SK-N-SH (cell line): ENCODE measurements at regions not wholly inside any gene's neighbourhood (a gene's known extent, or its start where the extent isn't known, plus 50 kb on each side); places are given as distances from the start of the nearest gene placed in this dataset.

ENCODE experiments used
- CTCF ChIA-PET: fragments of 300-600, 350-600 bp; formaldehyde crosslinking; extraction: SDS; loops from one replicate; lab custom pipeline; 2021; lab: Yijun Ruan, JAX
- POLR2A ChIA-PET: fragments of 350-600 bp; sonication (Branson Sonifier 250); formaldehyde crosslinking; extraction: SDS; loops from one replicate; lab custom pipeline; 2020; ENCODE audit warnings: antibody characterized with exemption, inconsistent platforms; lab: Yijun Ruan, JAX
- DNase-seq: peaks from one replicate; pipeline ENCODE4 v3.0.0; 2012
- H2AFZ ChIP-seq: fragments of 200-600 bp; sonication (generic); 2 replicates; pipeline ENCODE4 v1.8.1; 2016; ENCODE audit warnings: antibody characterized with exemption, mild to moderate bottlenecking, low read depth
- H3F3A ChIP-seq: fragments of 200-600 bp; sonication (generic); replicated peaks from 2 replicates; pipeline ENCODE3; 2016; ENCODE audit warnings: antibody characterized with exemption, mild to moderate bottlenecking; ENCODE audit not compliant: insufficient read depth
- H3K27ac ChIP-seq, 2 experiments: fragments of 200-500 bp in 1 of 2; fragments of 200-600 bp in 1 of 2; sonication (Bioruptor generic) in 1 of 2; sonication (generic), shearing (Covaris generic) in 1 of 2; 2 replicates each; pipeline versions ENCODE4 v1.5.1 to v1.6.1; 2014 to 2016; ENCODE audit warnings: low read depth in 2 of 2, inconsistent platforms in 1 of 2, low read length in 1 of 2, mild to moderate bottlenecking in 1 of 2, mixed read lengths in 1 of 2
- H3K27me3 ChIP-seq: fragments of 200-600 bp; sonication (generic), shearing (Covaris generic); 2 replicates; pipeline ENCODE4 v1.6.1; 2016; ENCODE audit warnings: mixed run types; ENCODE audit not compliant: insufficient read depth
- H3K36me3 ChIP-seq, 2 experiments: fragments of 200-500 bp in 1 of 2; fragments of 200-600 bp in 1 of 2; sonication (Bioruptor generic) in 1 of 2; sonication (generic) in 1 of 2; replicated peaks in 1 of 2; 2 replicates each; pipeline versions ENCODE3 to v1.5.1; 2014 to 2016; ENCODE audit warnings: low read length in 1 of 2, mild to moderate bottlenecking in 1 of 2; ENCODE audit not compliant: insufficient read depth in 2 of 2, control insufficient read depth in 1 of 2
- H3K4me1 ChIP-seq, 2 experiments: fragments of 200-500 bp in 1 of 2; fragments of 200-600 bp in 1 of 2; sonication (Bioruptor generic) in 1 of 2; sonication (generic), shearing (Covaris generic) in 1 of 2; 2 replicates each; pipeline versions ENCODE4 v1.5.1 to v1.6.1; 2014 to 2016; ENCODE audit warnings: low read depth in 1 of 2, low read length in 1 of 2, mixed run types in 1 of 2; ENCODE audit not compliant: insufficient read depth in 2 of 2, control insufficient read depth in 1 of 2
- H3K4me2 ChIP-seq: fragments of 200-600 bp; sonication (generic), shearing (Covaris generic); 2 replicates; pipeline ENCODE4 v1.6.1; 2017; ENCODE audit warnings: mixed run types
- H3K4me3 ChIP-seq, 2 experiments: fragments of 200-500 bp in 1 of 2; fragments of 200-600 bp in 1 of 2; sonication (Bioruptor generic) in 1 of 2; sonication (generic), shearing (Covaris generic) in 1 of 2; 2 replicates each; pipeline versions ENCODE4 v1.5.1 to v1.8.1; 2014 to 2016; ENCODE audit warnings: low read depth in 2 of 2, inconsistent platforms in 1 of 2, low read length in 1 of 2, mild to moderate bottlenecking in 1 of 2, mixed read lengths in 1 of 2, moderate library complexity in 1 of 2
- H3K79me2 ChIP-seq: fragments of 200-600 bp; sonication (generic); 2 replicates; pipeline ENCODE4 v1.8.1; 2017; ENCODE audit warnings: mild to moderate bottlenecking; ENCODE audit not compliant: insufficient read depth
- H3K9ac ChIP-seq: fragments of 200-600 bp; sonication (generic); 2 replicates; pipeline ENCODE4 v1.6.1; 2017; ENCODE audit warnings: mixed run types
- H3K9me2 ChIP-seq: fragments of 200-600 bp; sonication (generic); 2 replicates; pipeline ENCODE4 v1.6.1; 2017; ENCODE audit warnings: mixed run types
- H3K9me3 ChIP-seq: fragments of 200-600 bp; sonication (generic); 2 replicates; pipeline ENCODE4 v1.6.1; 2017; ENCODE audit warnings: mixed run types, mild to moderate bottlenecking, moderate library complexity
- H4K20me1 ChIP-seq: fragments of 200-600 bp; sonication (generic); 2 replicates; pipeline ENCODE4 v1.6.1; 2017; ENCODE audit warnings: mild to moderate bottlenecking, mixed run types; ENCODE audit not compliant: insufficient read depth
- ELF1 ChIP-seq: IDR thresholded peaks from 2 replicates; pipeline ENCODE4 v1.4.0; 2012
- EZH2phosphoT487 ChIP-seq: fragments of 200-600 bp; sonication (generic); IDR thresholded peaks from 2 replicates; pipeline ENCODE4 v1.6.1; 2017; ENCODE audit warnings: low read depth, mixed run types, mild to moderate bottlenecking, antibody characterized with exemption, moderate library complexity, borderline replicate concordance
- FOSL2 ChIP-seq: IDR thresholded peaks from 2 replicates; pipeline ENCODE4 v1.4.0; 2012; ENCODE audit warnings: low read depth, mild to moderate bottlenecking, moderate library complexity, borderline replicate concordance
- FOXJ3 ChIP-seq: sonication (generic); formaldehyde crosslinking; IDR thresholded peaks from 2 replicates; pipeline ENCODE4 v1.5.1; 2020; ENCODE audit warnings: mild to moderate bottlenecking, missing genetic modification reagents
- GABPA ChIP-seq: IDR thresholded peaks from 2 replicates; pipeline ENCODE4 v1.4.0; 2012; ENCODE audit warnings: low read depth, mild to moderate bottlenecking
- NFIC ChIP-seq: IDR thresholded peaks from 2 replicates; pipeline ENCODE4 v1.4.0; 2012; ENCODE audit warnings: borderline replicate concordance
- NRF1 ChIP-seq: IDR thresholded peaks from 2 replicates; pipeline ENCODE4 v1.6.1; 2012; ENCODE audit warnings: low read depth, mild to moderate bottlenecking, low read length
- POLR2AphosphoS5 ChIP-seq: IDR thresholded peaks from 2 replicates; pipeline ENCODE4 v1.6.1; 2012; ENCODE audit warnings: low read depth, low read length
- RAD21 ChIP-seq: IDR thresholded peaks from 2 replicates; pipeline ENCODE4 v1.6.1; 2012; ENCODE audit warnings: mild to moderate bottlenecking, low read length
- RCOR1 ChIP-seq: fragments of 150-350 bp; IDR thresholded peaks from 2 replicates; pipeline ENCODE4 v1.6.1; 2017; ENCODE audit warnings: antibody characterized with exemption, low read length
- RFX5 ChIP-seq: IDR thresholded peaks from 2 replicates; pipeline ENCODE4 v1.6.1; 2012; ENCODE audit warnings: mild to moderate bottlenecking, improper control_type of control experiment, low read length
- SIN3A ChIP-seq: IDR thresholded peaks from 2 replicates; pipeline ENCODE4 v1.6.1; 2012; ENCODE audit warnings: low read depth, mild to moderate bottlenecking, low read length, moderate library complexity, borderline replicate concordance
- TCF12 ChIP-seq: IDR thresholded peaks from 2 replicates; pipeline ENCODE4 v1.4.0; 2012
- YY1 ChIP-seq: IDR thresholded peaks from 2 replicates; pipeline ENCODE4 v1.4.0; 2012; ENCODE audit warnings: low read depth, mild to moderate bottlenecking
- WGBS: methylation state at CpG from one replicate; pipeline ENCODE4 v1.1.6; 2017; ENCODE audit warnings: low lambda C conversion rate; 5-methylcytosine and 5-hydroxymethylcytosine counted together
- TF ChIP-seq, protein P1 (sequence below): IDR thresholded peaks from 2 replicates; pipeline ENCODE4 v1.6.1; 2012; ENCODE audit warnings: mild to moderate bottlenecking, low read depth, low read length, moderate library complexity
- TF ChIP-seq, protein P2 (sequence below): fragments of 150-350 bp; IDR thresholded peaks from 2 replicates; pipeline ENCODE4 v1.6.1; 2016; ENCODE audit warnings: mild to moderate bottlenecking, low read depth, low read length
- TF ChIP-seq, protein P3 (sequence below): fragments of 150-350 bp; IDR thresholded peaks from 2 replicates; pipeline ENCODE4 v1.6.1; 2017; ENCODE audit warnings: antibody characterized with exemption, low read length, low read depth, borderline replicate concordance

DNA sequence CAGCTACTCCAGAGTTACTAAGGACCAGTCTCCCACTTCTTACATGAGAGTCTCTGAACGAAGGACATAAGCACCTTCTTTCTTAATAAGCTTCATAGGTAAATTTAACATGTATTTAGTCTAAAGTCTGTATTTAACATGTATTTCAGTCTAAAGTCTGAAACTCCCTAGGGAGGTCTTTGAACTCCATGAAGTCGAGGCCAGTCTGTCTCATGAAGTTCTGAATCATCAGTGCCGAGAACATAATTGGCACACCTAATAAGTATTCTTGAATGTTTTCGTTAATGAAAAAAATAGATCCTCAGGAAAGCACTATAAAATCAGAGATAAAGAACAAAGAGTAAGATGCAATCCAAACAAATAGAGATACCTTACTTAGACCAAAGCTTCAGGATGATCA, 945.5 kb downstream of the TTLL7 start:
- H3K9me2 ChIP-seq, result no peaks in the 10 kb centered on the region
- no peak overlapping the region for H3K9ac ChIP-seq
- POLR2A ChIA-PET, result no interaction called here
- no peak overlapping the region for H2AFZ ChIP-seq
- DNase-seq, result no peak
- H3K79me2 ChIP-seq, result no peaks in the 10 kb centered on the region
- H3K27ac ChIP-seq, result peak overlapping the region in 1 of 2 experiments; percentile 16; a peak in 1 of 4 replicates
- H3K4me1 ChIP-seq, result no peaks in the 10 kb centered on the region
- H3K27me3 ChIP-seq, result no peaks in the 10 kb centered on the region
- H3K4me2 ChIP-seq, result no peak overlapping the region
- no peaks in the 10 kb centered on the region for H4K20me1 ChIP-seq
- H3K36me3 ChIP-seq, result no peaks in the 10 kb centered on the region
- peaks cover 3% of the 10 kb centered on the region; the same call in 1 of the 2 replicates for H3K9me3 ChIP-seq
- 67% methylated on average over 4 of the region's 4 CpGs for WGBS
- CTCF ChIA-PET, result no interaction called here
- H3K4me3 ChIP-seq, result no peak overlapping the region
- no peaks in the 10 kb centered on the region for H3F3A ChIP-seq
- no peak for TF ChIP-seq SIN3A
- TF ChIP-seq RCOR1, result no peak
- no peak for TF ChIP-seq TCF12
- TF ChIP-seq, protein P1, sequence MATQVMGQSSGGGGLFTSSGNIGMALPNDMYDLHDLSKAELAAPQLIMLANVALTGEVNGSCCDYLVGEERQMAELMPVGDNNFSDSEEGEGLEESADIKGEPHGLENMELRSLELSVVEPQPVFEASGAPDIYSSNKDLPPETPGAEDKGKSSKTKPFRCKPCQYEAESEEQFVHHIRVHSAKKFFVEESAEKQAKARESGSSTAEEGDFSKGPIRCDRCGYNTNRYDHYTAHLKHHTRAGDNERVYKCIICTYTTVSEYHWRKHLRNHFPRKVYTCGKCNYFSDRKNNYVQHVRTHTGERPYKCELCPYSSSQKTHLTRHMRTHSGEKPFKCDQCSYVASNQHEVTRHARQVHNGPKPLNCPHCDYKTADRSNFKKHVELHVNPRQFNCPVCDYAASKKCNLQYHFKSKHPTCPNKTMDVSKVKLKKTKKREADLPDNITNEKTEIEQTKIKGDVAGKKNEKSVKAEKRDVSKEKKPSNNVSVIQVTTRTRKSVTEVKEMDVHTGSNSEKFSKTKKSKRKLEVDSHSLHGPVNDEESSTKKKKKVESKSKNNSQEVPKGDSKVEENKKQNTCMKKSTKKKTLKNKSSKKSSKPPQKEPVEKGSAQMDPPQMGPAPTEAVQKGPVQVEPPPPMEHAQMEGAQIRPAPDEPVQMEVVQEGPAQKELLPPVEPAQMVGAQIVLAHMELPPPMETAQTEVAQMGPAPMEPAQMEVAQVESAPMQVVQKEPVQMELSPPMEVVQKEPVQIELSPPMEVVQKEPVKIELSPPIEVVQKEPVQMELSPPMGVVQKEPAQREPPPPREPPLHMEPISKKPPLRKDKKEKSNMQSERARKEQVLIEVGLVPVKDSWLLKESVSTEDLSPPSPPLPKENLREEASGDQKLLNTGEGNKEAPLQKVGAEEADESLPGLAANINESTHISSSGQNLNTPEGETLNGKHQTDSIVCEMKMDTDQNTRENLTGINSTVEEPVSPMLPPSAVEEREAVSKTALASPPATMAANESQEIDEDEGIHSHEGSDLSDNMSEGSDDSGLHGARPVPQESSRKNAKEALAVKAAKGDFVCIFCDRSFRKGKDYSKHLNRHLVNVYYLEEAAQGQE, result no peak
- no peak for TF ChIP-seq ELF1
- no peak for TF ChIP-seq YY1
- TF ChIP-seq, protein P2, sequence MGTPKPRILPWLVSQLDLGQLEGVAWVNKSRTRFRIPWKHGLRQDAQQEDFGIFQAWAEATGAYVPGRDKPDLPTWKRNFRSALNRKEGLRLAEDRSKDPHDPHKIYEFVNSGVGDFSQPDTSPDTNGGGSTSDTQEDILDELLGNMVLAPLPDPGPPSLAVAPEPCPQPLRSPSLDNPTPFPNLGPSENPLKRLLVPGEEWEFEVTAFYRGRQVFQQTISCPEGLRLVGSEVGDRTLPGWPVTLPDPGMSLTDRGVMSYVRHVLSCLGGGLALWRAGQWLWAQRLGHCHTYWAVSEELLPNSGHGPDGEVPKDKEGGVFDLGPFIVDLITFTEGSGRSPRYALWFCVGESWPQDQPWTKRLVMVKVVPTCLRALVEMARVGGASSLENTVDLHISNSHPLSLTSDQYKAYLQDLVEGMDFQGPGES, result no peak
- no peak for TF ChIP-seq NFIC
- TF ChIP-seq NRF1, result no peak
- no peak for TF ChIP-seq POLR2AphosphoS5
- TF ChIP-seq FOXJ3 (CRISPR knock-in tag), result no peak
- no peak for TF ChIP-seq RFX5
- TF ChIP-seq, protein P3, sequence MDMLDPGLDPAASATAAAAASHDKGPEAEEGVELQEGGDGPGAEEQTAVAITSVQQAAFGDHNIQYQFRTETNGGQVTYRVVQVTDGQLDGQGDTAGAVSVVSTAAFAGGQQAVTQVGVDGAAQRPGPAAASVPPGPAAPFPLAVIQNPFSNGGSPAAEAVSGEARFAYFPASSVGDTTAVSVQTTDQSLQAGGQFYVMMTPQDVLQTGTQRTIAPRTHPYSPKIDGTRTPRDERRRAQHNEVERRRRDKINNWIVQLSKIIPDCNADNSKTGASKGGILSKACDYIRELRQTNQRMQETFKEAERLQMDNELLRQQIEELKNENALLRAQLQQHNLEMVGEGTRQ, result no peak
- no peak for TF ChIP-seq EZH2phosphoT487
- TF ChIP-seq RAD21, result no peak
- TF ChIP-seq GABPA, result no peak
- no peak for TF ChIP-seq FOSL2
